ENCODE measurements at regions not wholly inside any gene's neighbourhood (a gene's known extent, or its start where the extent isn't known, plus 50 kb on each side); places are given as distances from the start of the nearest gene placed in this dataset.

GRCh38 chr18:41751652-41752051, 203.4 kb upstream of the PIK3C3 start:
- H3K27me3 ChIP-seq (ENCODE audit: insufficient read depth), result no peaks in the 10 kb centered on the region
- H3F3A ChIP-seq (replicated peaks; ENCODE audit: low read depth), result no peaks in the 10 kb centered on the region
- no peak for TF ChIP-seq ZNF114 (CRISPR knock-in tag; IDR thresholded peaks at IDR 0.05)
- TF ChIP-seq, protein P1, sequence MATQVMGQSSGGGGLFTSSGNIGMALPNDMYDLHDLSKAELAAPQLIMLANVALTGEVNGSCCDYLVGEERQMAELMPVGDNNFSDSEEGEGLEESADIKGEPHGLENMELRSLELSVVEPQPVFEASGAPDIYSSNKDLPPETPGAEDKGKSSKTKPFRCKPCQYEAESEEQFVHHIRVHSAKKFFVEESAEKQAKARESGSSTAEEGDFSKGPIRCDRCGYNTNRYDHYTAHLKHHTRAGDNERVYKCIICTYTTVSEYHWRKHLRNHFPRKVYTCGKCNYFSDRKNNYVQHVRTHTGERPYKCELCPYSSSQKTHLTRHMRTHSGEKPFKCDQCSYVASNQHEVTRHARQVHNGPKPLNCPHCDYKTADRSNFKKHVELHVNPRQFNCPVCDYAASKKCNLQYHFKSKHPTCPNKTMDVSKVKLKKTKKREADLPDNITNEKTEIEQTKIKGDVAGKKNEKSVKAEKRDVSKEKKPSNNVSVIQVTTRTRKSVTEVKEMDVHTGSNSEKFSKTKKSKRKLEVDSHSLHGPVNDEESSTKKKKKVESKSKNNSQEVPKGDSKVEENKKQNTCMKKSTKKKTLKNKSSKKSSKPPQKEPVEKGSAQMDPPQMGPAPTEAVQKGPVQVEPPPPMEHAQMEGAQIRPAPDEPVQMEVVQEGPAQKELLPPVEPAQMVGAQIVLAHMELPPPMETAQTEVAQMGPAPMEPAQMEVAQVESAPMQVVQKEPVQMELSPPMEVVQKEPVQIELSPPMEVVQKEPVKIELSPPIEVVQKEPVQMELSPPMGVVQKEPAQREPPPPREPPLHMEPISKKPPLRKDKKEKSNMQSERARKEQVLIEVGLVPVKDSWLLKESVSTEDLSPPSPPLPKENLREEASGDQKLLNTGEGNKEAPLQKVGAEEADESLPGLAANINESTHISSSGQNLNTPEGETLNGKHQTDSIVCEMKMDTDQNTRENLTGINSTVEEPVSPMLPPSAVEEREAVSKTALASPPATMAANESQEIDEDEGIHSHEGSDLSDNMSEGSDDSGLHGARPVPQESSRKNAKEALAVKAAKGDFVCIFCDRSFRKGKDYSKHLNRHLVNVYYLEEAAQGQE (IDR thresholded peaks at IDR 0.05; ENCODE audit: unreplicated experiment), result no peak
- no peak for TF ChIP-seq EZH2 (IDR thresholded peaks at IDR 0.05; ENCODE audit: low read depth, unreplicated experiment)
- TF ChIP-seq, protein P2, sequence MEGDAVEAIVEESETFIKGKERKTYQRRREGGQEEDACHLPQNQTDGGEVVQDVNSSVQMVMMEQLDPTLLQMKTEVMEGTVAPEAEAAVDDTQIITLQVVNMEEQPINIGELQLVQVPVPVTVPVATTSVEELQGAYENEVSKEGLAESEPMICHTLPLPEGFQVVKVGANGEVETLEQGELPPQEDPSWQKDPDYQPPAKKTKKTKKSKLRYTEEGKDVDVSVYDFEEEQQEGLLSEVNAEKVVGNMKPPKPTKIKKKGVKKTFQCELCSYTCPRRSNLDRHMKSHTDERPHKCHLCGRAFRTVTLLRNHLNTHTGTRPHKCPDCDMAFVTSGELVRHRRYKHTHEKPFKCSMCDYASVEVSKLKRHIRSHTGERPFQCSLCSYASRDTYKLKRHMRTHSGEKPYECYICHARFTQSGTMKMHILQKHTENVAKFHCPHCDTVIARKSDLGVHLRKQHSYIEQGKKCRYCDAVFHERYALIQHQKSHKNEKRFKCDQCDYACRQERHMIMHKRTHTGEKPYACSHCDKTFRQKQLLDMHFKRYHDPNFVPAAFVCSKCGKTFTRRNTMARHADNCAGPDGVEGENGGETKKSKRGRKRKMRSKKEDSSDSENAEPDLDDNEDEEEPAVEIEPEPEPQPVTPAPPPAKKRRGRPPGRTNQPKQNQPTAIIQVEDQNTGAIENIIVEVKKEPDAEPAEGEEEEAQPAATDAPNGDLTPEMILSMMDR (conservative IDR thresholded peaks at IDR 0.05; ENCODE audit: low read depth in 2 of 2), result no peak
- TF ChIP-seq ZNF331 (CRISPR knock-in tag; IDR thresholded peaks at IDR 0.05; ENCODE audit: low read depth), result no peak
- TF ChIP-seq POLR2AphosphoS5 (IDR thresholded peaks at IDR 0.05; ENCODE audit: low read depth), result no peak
- no peak for TF ChIP-seq CREB1 (CRISPR knock-in tag; IDR thresholded peaks at IDR 0.05; ENCODE audit: low read depth)
- no peak for TF ChIP-seq ZNF462 (CRISPR knock-in tag; IDR thresholded peaks at IDR 0.05)
- no peak for TF ChIP-seq STAT1 (IDR thresholded peaks at IDR 0.05; ENCODE audit: unreplicated experiment)
- no peak for TF ChIP-seq JUNB (IDR thresholded peaks at IDR 0.05; ENCODE audit: unreplicated experiment)
- TF ChIP-seq EZH2phosphoT487 (IDR thresholded peaks at IDR 0.05; ENCODE audit: unreplicated experiment), result no peak
- no peak for TF ChIP-seq ETS1 (IDR thresholded peaks at IDR 0.05)
- TF ChIP-seq NANOG (IDR thresholded peaks at IDR 0.05; ENCODE audit: borderline replicate concordance), result no peak
- H3K36me3 Mint-ChIP-seq (ENCODE audit: low read depth), result no peaks in the 10 kb centered on the region
- H3K4me1 Mint-ChIP-seq, result peaks cover 8% of the 10 kb centered on the region
- H3K4me3 ChIP-seq, result no peak overlapping the region
- H3K36me3 ChIP-seq (ENCODE audit: insufficient read depth), result no peaks in the 10 kb centered on the region
- ATAC-seq (no peak), DNase-seq (ENCODE audit: low spot score) (no peak)
- no peak overlapping the region for H3K27ac Mint-ChIP-seq
- no peak overlapping the region for H3K27ac ChIP-seq (ENCODE audit: low read depth)
- H3K4me3 Mint-ChIP-seq, result no peak overlapping the region
- peaks cover 6% of the 10 kb centered on the region; the same call in 1 of the 2 replicates for H3K9me2 ChIP-seq (ENCODE audit: insufficient read depth)
- no peaks in the 10 kb centered on the region for H3K9me3 Mint-ChIP-seq
- H4K20me1 ChIP-seq (replicated peaks; ENCODE audit: insufficient read depth), result no peaks in the 10 kb centered on the region
- no peaks in the 10 kb centered on the region for H3K79me2 ChIP-seq (replicated peaks; ENCODE audit: insufficient read depth)
- H3K4me2 ChIP-seq, result no peak overlapping the region
- H3K27me3 Mint-ChIP-seq (ENCODE audit: insufficient read depth, low read depth, poor library complexity), result peaks cover 2% of the 10 kb centered on the region
- H3K4me1 ChIP-seq (ENCODE audit: insufficient read depth), result peaks cover 9% of the 10 kb centered on the region
- no peak overlapping the region for H2AFZ ChIP-seq

Data from GM23338 (cell line).